HG02884 (cell line): ENCODE measurements at regions not wholly inside any gene's neighbourhood (a gene's known extent, or its start where the extent isn't known, plus 50 kb on each side); places are given as distances from the start of the nearest gene placed in this dataset.

Experiments
- ATAC-seq: cut with Tn5 transposase; IDR thresholded peaks from one replicate; pipeline ENCODE4 v1.9.1; 2021; ENCODE audit warnings: mild to moderate bottlenecking, moderate library complexity; ENCODE audit not compliant: unreplicated experiment

DNA sequence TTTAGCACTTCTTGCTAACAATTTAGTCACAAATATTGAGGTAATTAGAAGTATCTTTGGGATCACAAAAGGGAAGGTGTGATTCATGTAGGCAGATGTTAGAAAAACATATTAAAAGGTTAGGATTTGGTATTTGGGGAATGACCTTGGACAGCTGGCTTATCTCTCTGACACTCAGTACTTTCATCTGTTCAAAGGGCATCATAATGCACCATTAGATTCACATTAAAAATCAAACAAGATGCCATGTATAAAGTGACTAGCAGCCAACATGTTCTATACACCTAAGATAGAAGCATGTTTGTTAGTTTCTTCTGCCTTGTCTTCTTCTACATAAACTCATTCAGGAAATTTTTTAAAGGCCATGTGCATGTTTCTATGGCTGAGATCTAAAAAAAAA, 56.5 kb upstream of the ESRRG start:
- ATAC-seq, result no peak

DNA sequence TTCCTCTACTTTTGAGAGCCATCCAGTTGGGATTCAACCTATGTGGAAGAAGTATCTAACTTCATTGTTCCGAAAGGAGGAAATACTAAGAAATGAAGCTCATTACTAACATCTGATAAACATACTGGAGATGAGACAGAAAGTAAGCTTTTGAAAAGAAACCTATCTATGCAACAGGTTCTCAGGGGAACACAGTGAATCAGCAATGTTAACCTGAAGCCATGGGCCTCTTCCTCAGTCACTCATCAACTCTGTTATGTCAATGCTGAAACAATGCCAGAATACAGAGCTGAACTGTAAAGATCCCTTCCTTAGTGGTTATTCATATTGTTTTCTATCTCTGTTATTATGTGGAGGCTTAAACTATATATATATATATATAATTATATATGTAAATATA, 55.5 kb upstream of the ESRRG start:
- ATAC-seq, result no peak

DNA sequence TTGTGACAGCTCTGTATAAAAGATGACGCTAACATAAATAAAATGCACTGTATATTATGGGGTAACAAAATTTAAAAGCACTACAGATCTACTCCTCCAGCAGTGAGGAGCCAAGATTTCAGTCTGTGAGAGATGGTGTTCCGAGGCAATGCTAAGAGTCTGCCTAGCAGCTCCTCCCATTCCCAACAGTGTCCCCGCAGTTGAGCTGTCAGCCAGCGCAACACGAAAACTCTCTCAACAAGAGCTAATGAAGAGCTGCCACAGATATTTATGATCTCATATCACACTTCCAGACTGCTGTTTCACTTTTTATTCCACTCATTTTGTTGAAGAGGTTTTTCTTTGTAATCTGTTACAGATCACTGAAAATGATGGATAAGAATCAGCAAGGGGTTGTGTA, 53.9 kb upstream of the ESRRG start:
- ATAC-seq, result no peak
